ENCODE measurements at regions not wholly inside any gene's neighbourhood (a gene's known extent, or its start where the extent isn't known, plus 50 kb on each side); places are given as distances from the start of the nearest gene placed in this dataset.

GRCh38 chr11:70517988-70518907, 119.9 kb downstream of the CTTN start:
- Histone ChIP-seq H3K9me3 (no peaks in the 10 kb centered on the region), H3K4me2 (no peak overlapping the region), H3K4me1 (ENCODE audit: control insufficient read depth in 1 of 2, insufficient read depth in 2 of 2, low read depth in 1 of 2, low read length in 1 of 2) (peaks cover 0 to 9% of the 10 kb centered on the region in 2 experiments; a peak in 1 of 4 replicates), H3K27ac (ENCODE audit: low read depth in 2 of 2, low read length in 1 of 2) (no peak overlapping the region), H3K9me2 (no peaks in the 10 kb centered on the region), H4K20me1 (ENCODE audit: insufficient read depth) (no peaks in the 10 kb centered on the region), H3K27me3 (ENCODE audit: insufficient read depth) (no peaks in the 10 kb centered on the region), H3F3A (replicated peaks; ENCODE audit: insufficient read depth) (no peaks in the 10 kb centered on the region), H2AFZ (ENCODE audit: low read depth) (no peak overlapping the region), H3K4me3 (ENCODE audit: low read depth in 2 of 2, low read length in 1 of 2) (no peak overlapping the region), H3K36me3 (replicated peaks in 1 of 2; ENCODE audit: control insufficient read depth in 1 of 2, insufficient read depth in 2 of 2, low read length in 1 of 2) (no peaks in the 10 kb centered on the region), H3K79me2 (ENCODE audit: insufficient read depth) (no peaks in the 10 kb centered on the region), H3K9ac (no peak overlapping the region)
- ChIA-PET CTCF (interaction anchor here (0.7 to 0.8 kb wide), 2 partner anchors 10 to 14 kb away, joined by 3 to 4 read pairs; no protein-coding TSS in a partner anchor), POLR2A (no interaction called here)
- 36% methylated on average over 22 of the region's 22 CpGs for WGBS (ENCODE audit: low lambda C conversion rate)
- TF ChIP-seq, protein P1, sequence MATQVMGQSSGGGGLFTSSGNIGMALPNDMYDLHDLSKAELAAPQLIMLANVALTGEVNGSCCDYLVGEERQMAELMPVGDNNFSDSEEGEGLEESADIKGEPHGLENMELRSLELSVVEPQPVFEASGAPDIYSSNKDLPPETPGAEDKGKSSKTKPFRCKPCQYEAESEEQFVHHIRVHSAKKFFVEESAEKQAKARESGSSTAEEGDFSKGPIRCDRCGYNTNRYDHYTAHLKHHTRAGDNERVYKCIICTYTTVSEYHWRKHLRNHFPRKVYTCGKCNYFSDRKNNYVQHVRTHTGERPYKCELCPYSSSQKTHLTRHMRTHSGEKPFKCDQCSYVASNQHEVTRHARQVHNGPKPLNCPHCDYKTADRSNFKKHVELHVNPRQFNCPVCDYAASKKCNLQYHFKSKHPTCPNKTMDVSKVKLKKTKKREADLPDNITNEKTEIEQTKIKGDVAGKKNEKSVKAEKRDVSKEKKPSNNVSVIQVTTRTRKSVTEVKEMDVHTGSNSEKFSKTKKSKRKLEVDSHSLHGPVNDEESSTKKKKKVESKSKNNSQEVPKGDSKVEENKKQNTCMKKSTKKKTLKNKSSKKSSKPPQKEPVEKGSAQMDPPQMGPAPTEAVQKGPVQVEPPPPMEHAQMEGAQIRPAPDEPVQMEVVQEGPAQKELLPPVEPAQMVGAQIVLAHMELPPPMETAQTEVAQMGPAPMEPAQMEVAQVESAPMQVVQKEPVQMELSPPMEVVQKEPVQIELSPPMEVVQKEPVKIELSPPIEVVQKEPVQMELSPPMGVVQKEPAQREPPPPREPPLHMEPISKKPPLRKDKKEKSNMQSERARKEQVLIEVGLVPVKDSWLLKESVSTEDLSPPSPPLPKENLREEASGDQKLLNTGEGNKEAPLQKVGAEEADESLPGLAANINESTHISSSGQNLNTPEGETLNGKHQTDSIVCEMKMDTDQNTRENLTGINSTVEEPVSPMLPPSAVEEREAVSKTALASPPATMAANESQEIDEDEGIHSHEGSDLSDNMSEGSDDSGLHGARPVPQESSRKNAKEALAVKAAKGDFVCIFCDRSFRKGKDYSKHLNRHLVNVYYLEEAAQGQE (IDR thresholded peaks at IDR 0.05; ENCODE audit: low read depth, low read length), result no peak
- no peak for TF ChIP-seq GATA2 (CRISPR knock-in tag; IDR thresholded peaks at IDR 0.05)
- TF ChIP-seq FOXJ3 (CRISPR knock-in tag; IDR thresholded peaks at IDR 0.05), result no peak
- TF ChIP-seq RCOR1 (IDR thresholded peaks at IDR 0.05; ENCODE audit: low read length), result no peak
- no peak for TF ChIP-seq ELF1 (IDR thresholded peaks at IDR 0.05)
- no peak for TF ChIP-seq TAF1 (IDR thresholded peaks at IDR 0.05; ENCODE audit: borderline replicate concordance, low read depth, low read length)
- no peak for TF ChIP-seq IRF3 (IDR thresholded peaks at IDR 0.05; ENCODE audit: low read depth, low read length)
- TF ChIP-seq, protein P2, sequence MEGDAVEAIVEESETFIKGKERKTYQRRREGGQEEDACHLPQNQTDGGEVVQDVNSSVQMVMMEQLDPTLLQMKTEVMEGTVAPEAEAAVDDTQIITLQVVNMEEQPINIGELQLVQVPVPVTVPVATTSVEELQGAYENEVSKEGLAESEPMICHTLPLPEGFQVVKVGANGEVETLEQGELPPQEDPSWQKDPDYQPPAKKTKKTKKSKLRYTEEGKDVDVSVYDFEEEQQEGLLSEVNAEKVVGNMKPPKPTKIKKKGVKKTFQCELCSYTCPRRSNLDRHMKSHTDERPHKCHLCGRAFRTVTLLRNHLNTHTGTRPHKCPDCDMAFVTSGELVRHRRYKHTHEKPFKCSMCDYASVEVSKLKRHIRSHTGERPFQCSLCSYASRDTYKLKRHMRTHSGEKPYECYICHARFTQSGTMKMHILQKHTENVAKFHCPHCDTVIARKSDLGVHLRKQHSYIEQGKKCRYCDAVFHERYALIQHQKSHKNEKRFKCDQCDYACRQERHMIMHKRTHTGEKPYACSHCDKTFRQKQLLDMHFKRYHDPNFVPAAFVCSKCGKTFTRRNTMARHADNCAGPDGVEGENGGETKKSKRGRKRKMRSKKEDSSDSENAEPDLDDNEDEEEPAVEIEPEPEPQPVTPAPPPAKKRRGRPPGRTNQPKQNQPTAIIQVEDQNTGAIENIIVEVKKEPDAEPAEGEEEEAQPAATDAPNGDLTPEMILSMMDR (IDR thresholded peaks at IDR 0.05), result no peak
- TF ChIP-seq, protein P3, sequence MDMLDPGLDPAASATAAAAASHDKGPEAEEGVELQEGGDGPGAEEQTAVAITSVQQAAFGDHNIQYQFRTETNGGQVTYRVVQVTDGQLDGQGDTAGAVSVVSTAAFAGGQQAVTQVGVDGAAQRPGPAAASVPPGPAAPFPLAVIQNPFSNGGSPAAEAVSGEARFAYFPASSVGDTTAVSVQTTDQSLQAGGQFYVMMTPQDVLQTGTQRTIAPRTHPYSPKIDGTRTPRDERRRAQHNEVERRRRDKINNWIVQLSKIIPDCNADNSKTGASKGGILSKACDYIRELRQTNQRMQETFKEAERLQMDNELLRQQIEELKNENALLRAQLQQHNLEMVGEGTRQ (IDR thresholded peaks at IDR 0.05; ENCODE audit: borderline replicate concordance, low read depth, low read length), result no peak
- TF ChIP-seq YY1 (IDR thresholded peaks at IDR 0.05; ENCODE audit: low read depth), result no peak
- DNase-seq, result peak; percentile 31

All from SK-N-SH (cell line).